ENCODE measurements at regions not wholly inside any gene's neighbourhood (a gene's known extent, or its start where the extent isn't known, plus 50 kb on each side); places are given as distances from the start of the nearest gene placed in this dataset.

DNA sequence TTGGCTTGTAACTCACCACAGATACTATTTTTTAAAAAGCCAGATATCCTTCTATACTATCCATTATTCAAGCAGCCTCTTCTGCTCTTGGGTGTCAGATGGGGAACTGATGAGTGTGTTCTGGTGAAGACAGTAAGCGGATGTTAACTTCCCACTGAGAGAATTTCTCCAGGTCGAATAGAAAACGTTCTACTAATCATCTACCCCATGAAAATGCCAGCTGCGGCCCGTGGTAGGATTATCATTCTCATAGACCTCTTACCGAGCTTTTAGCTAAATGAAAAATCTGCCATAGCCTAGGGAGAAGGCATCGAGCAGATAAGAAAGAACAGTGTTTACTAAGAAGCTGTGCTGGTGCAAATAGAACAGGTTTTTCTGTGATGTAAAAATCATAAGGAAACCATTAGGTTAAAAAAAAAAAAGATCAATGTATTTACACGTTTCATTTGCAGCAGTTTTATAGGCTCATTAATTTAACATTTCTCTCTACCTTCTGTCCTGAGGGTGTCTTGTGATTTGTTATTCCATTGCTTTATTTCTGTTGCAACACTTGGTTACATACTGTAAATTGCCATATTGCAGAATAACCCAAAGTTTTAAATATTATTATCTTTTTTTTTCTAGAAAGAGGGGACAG, 1521.5 kb upstream of the ZEB2 start:
- peak; percentile 50 for DNase-seq

GRCh38 chr2:146040051-146040450, 1520.1 kb upstream of the ZEB2 start:
- DNase-seq = no peak

DNA sequence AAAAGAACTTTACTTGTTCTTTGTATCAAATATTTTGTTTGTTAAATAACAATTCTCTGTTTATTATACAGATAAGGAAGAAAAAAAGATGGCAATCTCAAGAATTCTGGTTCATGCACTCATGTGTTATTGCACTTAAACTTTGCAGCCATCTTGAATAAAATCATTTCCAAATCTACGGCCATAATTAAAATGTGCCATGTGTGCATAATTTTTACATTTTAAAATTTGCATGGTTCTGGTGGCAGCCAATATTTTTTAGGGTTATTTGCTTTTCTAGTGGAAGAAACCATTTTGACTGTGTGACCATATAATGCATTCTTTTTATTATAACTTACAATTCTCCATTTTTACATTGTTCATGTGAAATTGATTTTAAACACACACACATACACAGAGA, 1518.1 kb upstream of the ZEB2 start:
- DNase-seq = no peak

GRCh38 chr2:146037334-146037870, 1517.5 kb upstream of the ZEB2 start:
- DNase-seq = no peak

- DNase-seq = no peak
These were observed 1511.2 kb upstream of the ZEB2 start for GRCh38 chr2:146031158-146031557.

DNA sequence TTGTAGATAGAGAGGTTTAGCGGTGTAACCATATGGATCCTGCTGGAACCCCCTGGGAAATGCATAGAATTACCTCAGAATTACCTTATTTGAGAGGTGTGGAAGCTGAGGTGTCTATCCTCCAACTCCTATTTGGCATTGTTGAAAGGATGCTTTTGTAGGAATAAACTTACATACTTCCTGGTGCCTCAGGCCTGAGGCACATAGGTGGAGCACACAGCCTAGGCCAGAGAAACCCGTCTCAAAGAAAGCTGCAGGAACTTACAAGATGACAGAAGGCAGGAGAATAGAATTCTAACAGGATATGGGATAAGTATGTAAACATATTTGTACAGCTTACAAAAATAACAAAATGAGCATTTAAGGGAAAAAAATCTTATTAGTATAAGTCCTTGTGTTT, 1507.2 kb upstream of the ZEB2 start:
- DNase-seq = no peak

DNA sequence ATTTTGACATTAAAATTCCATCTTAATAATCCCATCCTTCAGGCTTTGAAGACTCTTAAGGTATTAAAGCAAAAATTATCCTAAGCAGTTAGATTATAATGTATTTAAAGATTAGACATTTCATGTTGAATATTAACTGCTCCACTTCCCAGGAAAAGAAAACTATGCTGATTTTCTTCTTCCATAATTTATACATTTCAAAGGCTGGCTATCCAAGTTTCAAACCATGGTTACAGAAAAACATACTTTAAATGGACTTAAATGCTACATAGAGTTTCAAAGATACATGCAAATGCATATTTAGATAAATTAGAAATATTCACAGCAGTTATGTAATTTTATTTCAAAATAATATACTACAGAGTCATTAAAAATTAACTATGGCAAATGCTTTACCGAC, 1505.6 kb upstream of the ZEB2 start:
- DNase-seq = no peak

DNA sequence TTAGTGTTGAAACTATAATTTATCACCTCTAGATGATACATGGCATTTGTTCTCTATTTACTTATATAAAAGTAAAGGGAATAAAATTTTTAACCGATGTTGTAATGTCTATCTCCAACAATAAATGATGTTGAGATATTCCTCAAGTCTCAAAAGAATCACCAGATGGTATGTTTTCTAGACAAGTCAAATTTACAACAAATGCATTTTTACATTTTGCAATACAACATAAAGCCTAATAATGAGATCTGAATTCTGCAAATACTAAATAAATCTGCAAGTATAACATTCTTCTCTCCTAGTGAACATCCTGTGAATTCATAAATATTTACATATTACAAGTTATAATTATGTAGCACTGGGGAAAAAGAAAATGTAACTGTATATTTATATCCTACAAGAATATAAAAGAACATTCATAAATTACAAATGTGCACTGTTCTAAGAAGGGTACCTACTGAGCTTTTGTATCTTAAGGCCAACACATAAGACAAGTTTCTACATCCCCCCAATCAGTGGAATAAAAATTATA, 1504.4 kb upstream of the ZEB2 start:
- no peak for DNase-seq

GRCh38 chr2:146004462-146004861, 1484.5 kb upstream of the ZEB2 start:
- DNase-seq = peak; percentile 53

DNA sequence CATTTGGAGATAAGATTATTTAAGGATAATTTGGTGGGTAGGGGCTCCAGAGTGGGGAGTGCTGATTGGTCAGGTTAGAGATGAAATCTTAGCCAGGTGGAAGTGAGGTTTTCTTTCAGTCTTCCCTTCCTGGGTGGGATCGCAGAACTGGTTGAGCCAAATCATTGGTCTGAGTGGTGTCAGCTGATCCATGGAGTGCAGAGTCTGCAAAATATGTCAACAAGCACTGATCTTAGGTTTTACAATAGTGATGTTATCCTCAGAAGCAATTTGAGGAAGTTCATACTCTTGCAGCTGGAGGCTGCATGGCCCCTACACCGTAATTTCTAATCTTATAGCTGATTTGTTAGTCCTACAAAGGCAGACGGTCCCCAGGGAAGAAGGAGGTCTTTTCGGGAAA, 1483.4 kb upstream of the ZEB2 start:
- DNase-seq = no peak

DNA sequence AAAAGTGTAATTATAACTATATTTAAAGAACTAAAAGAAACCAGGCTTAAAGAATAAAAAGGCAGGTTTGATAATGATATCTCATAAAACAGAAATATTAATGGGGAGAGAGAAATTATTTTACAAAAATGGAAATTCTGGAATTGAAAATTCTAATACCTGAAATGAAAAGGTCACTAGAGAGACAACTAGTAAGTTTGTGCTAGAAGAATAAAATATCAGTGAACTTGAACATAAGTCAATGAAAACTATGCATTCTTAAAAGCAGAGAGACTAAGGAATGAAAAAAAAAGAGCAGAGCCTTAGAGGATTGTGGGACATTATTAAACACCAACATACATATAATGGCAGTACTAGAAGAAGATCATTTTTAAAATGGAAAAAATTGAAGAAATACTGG, 1475.0 kb upstream of the ZEB2 start:
- DNase-seq = no peak

- no peak for DNase-seq
These were observed 1472.7 kb upstream of the ZEB2 start for GRCh38 chr2:145992572-145992971.

GRCh38 chr2:145987793-145988192, 1467.9 kb upstream of the ZEB2 start:
- DNase-seq = peak; percentile 14

DNA sequence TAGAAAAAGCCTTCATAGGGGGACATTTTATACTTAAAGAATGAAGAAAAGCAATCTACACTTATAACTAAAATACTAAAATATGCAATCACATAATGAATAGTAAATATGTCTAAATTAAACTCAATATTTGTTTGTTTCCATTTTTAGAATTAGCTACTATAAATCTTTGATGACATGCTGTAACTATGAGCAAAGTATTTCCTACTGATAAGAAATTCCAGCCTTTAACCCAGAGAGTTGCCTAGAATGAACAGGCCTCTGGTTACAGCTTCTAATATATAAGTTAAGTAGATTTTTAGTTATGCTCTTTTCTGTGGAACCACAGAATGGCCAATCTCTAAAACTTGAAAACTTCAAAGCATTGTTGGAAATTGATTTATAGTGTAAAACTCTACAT, 1465.6 kb upstream of the ZEB2 start:
- no peak for DNase-seq

DNA sequence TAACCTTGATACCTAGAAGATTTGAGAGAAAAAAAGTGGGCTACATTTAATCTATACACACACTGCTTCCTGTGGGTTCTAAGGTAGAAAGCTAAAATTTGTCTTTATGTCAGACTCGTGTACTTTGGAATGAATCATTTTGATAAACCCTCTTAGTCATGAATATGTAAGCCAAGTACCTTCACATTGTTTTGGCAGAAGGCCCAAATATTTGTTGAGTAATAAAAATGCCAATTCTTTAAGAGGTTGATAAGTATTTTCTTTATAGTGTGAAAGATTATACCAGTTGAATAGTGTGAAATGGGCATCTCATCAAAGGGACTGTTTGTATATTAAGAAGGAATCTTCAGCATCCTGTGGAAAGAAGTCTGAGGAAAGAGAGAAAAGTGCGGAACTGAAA, 1464.7 kb upstream of the ZEB2 start:
- DNase-seq = no peak

- no peak for DNase-seq
These were observed 1460.4 kb upstream of the ZEB2 start for GRCh38 chr2:145980318-145980717.

DNA sequence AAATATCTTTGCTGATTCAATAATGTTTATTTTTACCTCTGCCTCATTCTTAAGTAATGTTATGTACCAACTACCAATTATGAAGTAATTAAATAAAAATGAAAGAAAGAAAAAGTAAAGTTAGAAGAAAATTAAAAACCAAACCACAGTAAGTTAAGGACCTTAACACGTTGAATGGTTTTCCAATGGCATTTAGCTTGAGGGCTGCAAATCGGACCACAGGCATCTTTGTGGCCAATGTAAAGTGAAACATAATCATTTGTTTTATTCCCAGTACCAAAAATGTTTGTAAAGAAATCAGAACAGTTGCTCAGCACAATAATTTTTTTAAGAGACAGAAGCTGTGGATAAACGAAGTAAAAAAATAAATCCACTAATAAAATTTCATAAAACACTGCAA, 1455.5 kb upstream of the ZEB2 start:
- no peak for DNase-seq

GRCh38 chr2:145961846-145962245, 1441.9 kb upstream of the ZEB2 start:
- no peak for DNase-seq

DNA sequence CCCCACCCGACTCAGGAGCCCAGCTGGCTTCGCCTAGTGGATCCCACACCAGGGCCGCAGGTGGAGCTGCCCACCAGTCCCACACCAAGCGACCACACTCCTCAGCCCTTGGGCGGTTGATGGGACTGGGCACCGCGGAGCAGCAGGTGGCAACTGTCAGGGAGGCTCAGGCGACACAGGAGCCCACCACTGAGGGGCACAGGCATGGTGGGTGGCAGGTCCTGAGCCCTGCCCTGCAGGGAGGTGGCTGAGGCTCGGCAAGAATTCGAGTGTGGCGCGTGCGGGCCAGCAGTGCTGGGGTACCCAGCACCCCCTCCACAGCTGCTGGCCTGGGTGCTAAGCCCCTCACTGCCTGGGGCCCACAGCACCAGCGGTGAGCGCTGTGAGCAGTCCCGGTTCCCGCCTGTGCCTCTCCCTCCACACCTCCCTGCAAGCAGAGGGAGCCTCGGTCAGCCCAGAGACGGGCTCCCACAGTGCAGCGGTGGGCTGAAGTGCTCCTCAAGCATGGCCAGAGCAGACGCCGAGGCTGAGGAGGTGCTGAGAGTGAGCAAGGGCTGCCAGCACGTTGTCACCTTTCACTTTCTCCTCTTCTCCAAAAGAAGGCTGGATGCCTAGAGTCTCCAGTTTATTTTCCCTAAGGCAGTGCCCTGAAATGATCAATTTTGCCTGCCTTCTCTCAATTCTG, 1440.7 kb upstream of the ZEB2 start:
- no peak for DNase-seq

- DNase-seq = no peak
These were observed 1438.7 kb upstream of the ZEB2 start for GRCh38 chr2:145958611-145959010.

DNA sequence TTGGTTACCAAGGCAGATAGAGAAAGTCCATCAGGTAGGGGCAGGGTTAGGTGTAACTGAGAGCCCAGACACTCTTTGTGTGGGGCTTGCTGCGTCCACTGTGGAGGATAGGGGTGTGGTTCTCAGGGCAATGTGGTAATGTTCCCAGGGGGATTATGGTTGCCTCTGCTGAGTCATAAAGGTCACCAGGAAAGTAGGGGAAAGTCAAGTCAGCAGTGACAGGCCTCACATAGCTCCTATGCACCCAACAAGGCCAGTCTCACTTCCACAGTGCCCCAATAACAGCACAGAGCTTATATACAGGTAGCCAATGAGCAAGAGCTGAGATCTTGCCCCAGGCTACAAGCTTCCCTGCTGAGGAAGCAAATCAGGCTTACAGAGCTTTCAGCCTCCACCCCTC, 1438.0 kb upstream of the ZEB2 start:
- no peak for DNase-seq

DNA sequence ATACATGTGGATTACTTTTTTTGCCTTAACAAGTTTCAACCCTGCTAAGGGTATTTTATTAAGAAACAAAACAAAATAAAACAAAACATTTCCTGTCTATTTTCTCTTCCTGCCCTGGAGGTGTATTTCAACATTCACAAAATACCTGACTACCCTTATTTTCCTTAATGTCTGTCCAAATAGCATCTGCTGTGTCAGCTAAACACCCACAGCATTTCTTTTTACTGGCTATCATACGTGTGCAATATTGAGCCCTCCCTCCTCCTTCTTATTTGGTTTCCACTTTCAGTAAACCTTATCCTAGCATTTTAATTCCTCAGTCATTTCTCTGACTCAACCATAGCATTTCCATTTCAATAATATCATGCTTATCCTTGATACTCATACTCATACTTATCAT, 1420.0 kb upstream of the ZEB2 start:
- no peak for DNase-seq

GRCh38 chr2:145935016-145935415, 1415.1 kb upstream of the ZEB2 start:
- peak; percentile 66 for DNase-seq

DNA sequence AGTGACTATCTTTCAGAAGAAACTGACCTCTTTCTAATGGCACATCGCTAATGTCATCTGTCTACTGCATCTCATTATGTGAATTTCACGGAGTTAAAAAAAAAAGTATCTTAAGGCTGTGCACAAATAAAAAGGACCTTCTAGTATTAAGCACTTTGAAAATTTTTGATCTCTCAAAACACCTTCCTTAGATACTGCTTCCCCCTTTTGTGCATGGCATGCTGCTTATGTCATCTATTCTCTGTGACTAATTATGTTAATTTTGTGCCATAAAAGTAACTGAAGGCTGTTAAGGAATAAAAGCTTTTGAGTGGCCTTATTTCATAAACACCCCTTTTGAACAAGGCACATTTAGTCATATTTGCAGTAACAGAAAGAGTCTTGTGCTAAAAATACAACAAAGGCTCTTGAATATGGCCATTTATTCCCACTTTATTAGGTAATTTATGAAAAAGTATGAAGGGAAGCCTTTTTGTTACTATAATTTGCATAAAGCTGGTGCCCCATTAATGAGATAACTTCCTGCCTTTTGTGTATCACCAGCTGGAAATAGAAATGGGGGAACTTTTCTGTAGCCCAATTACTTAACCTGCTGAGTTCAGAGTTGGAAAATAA, 1412.0 kb upstream of the ZEB2 start:
- peak; percentile 53 for DNase-seq
